GM10266 (cell line): ENCODE measurements at regions not wholly inside any gene's neighbourhood (a gene's known extent, or its start where the extent isn't known, plus 50 kb on each side); places are given as distances from the start of the nearest gene placed in this dataset.

Experiments used
- DNase-seq: peaks from one replicate; pipeline ENCODE4 v3.0.0; 2012; ENCODE audit errors: extremely low spot score
- TF ChIP-seq, protein P1 (sequence below): IDR thresholded peaks from 2 replicates; pipeline ENCODE4 v1.5.1; 2012; ENCODE audit warnings: mild to moderate bottlenecking, low read depth; ENCODE audit not compliant: control insufficient read depth, insufficient read depth; ENCODE audit errors: missing control alignments

DNA sequence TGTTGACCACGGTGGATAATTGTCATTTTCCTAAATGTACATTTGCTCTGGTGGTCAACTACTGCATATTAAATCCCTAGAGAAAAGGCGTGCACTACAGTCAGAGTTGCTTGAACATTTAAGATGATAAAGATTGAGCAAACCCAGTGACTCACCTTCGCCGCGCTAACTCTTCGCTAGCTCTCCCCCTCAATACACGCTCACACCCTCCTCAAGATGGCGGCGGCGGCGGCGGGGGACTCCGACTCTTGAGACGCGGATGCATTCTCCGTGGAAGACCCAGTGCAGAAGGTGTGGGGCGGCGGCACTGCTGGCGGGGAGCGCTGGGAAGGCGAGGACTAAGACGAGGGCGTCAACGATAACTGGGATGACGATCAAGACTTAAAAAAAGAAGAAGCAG is 79.8 kb upstream of the PFN2 start:
- no peak for DNase-seq
- TF ChIP-seq, protein P1, sequence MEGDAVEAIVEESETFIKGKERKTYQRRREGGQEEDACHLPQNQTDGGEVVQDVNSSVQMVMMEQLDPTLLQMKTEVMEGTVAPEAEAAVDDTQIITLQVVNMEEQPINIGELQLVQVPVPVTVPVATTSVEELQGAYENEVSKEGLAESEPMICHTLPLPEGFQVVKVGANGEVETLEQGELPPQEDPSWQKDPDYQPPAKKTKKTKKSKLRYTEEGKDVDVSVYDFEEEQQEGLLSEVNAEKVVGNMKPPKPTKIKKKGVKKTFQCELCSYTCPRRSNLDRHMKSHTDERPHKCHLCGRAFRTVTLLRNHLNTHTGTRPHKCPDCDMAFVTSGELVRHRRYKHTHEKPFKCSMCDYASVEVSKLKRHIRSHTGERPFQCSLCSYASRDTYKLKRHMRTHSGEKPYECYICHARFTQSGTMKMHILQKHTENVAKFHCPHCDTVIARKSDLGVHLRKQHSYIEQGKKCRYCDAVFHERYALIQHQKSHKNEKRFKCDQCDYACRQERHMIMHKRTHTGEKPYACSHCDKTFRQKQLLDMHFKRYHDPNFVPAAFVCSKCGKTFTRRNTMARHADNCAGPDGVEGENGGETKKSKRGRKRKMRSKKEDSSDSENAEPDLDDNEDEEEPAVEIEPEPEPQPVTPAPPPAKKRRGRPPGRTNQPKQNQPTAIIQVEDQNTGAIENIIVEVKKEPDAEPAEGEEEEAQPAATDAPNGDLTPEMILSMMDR, result no peak

DNA sequence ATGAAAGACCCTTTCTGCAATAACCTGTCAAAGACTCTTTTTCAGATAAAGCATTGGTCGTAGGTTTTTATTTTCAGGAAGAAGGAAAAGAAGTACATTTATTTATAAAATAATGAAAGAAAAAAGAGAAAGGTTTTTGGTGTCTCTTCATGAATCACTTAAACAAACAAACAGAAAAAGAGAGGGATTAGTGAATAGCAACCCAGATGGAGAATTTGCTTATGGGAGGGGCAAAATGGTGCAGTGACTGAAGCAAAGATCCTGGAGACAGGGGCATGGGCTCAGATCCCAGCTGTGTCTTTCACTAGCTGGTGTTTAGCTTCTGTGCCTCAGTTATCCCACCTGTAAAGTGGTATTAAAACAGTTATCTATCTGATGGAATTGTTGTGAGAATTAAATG is 78.6 kb upstream of the PFN2 start:
- TF ChIP-seq, protein P1, result no peak
- no peak for DNase-seq

DNA sequence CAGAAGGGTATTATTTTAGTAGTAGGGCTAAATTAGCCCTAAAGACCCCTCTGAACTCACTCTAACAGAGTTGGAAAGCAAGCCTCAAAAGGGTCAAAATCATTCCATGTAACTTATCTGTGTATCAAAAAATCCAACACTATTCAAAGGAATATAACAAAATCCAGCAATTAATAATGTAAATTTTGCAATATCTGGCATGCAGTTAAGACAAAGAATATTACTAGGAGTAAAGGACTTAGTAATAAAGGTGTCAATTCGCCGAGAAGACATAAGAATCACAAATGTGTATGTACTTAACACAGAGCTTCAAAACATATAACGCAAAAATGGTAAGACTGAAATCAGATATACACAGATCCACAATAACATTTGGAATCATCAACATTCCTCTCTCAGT is 71.2 kb upstream of the PFN2 start:
- TF ChIP-seq, protein P1, result no peak
- no peak for DNase-seq

DNA sequence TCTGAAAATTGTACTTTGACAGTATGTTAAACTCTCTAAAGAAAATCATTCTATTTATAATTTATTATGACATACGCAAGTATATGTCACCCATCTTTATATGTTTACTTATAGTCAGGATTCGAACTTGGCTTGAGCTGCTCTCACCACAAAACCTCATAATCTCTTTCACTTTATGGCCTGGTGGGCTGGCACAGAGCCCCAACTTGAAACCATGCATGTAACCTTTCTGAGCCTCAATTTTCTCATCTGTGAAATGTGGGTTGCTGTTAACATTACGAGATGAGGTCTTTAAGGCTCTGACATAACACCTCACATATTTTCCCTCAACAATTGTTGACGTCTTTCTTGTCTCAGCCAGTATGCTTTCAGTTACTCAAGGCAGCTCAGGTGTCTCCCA is 69.4 kb upstream of the PFN2 start:
- no peak for DNase-seq
- TF ChIP-seq, protein P1, result no peak

DNA sequence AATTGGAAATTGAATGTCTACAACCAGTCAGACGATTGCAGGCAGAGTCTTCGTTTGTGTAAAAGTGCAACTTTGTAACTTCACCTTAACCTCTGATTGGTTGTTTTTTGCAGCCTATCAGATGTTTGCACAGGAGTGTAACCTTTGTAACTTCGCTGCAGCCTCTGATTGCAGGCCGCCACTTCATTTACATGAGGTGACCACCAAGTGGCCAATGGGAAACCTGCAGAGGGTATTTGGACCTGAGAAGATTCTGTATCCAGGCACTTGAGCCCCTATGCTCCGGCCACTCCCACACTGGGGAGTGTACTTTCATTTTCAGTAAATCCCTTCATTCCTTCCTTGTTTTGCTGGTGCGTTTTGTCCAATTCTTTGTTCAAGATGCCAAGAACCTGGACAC is 68.1 kb upstream of the PFN2 start:
- TF ChIP-seq, protein P1, result no peak
- no peak for DNase-seq

DNA sequence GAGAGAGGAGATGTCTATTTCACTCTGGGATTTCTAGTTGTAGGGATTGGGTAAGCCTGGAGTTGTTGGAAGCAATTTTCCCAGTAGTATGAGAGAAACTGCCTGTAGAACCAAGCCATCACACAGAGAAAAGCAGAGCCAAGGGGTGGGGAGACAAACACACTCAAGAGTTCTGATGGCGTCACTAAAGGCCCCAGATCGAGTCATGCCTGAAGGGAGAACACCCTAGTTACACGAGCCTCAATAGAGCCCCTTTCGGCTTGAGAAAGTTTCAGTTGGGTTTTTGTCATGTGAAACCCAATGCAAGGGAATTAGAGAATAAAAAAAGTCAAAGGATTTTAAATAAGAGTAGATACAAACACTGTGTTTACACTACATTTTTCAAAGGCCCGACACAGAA is 66.1 kb upstream of the PFN2 start:
- peak; percentile 17 for DNase-seq

DNA sequence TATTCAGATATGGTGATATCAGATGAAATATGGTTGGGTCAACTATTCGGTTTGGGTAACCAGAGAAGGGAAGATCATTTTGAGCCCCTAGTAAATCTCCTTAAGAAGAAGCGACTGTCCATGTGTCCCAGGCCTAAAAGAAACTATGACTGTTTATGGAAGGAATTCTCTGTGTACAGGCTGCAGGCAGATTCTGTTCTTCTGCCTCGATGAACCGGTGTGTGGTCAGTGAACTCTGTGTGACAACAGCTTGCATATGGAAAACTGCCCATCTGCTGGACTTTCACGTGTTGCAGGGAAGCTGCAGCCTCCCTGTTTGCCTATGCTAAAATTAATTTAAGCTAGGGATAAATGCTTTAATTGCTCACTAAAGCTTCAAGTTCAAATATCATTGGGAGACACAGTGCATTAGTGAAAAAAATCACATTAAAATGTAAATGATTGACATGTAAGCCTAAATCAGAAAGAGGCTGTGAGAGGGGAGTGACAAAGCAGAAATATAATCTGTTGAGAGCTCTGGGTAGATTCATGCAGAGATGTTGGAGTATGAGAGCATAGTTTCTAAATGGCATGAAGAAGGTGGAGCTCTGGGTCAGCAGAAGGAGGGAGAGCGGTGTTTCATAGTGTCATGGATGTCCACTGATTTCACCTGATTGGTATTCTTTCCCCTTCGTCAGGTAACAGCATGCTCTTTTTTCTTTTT is 65.4 kb upstream of the PFN2 start:
- no peak for DNase-seq
- TF ChIP-seq, protein P1, result no peak

More for the DNA sequence above, 66.1 kb upstream of the PFN2 start:
- TF ChIP-seq, protein P1, result no peak
